Aorta (tissue), 5 donors: ENCODE measurements at regions not wholly inside any gene's neighbourhood (a gene's known extent, or its start where the extent isn't known, plus 50 kb on each side); places are given as distances from the start of the nearest gene placed in this dataset.

Experiments
- ATAC-seq: fragments of 200-7000 bp; cut with Tn5 transposase; one replicate; pipeline ENCODE4 v1.9.1; 2022; ENCODE audit warnings: moderate library complexity; ENCODE audit not compliant: low FRiP score
- DNase-seq, 2 donors: peaks; one replicate each; pipeline ENCODE4 v3.0.0-alpha.2; 2020
- H3K27ac ChIP-seq, 2 donors: one replicate each; pipeline ENCODE4 v1.5.1; 2013; ENCODE audit warnings: low read length in 2 of 2, mild to moderate bottlenecking in 2 of 2, moderate library complexity in 2 of 2, control low read depth in 1 of 2, inconsistent platforms in 1 of 2, low read depth in 1 of 2
- H3K27me3 ChIP-seq, 2 donors: one replicate each; pipeline ENCODE4 v1.6.1; 2013; ENCODE audit warnings: control low read depth in 1 of 2, low read length in 1 of 2, mild to moderate bottlenecking in 1 of 2, moderate library complexity in 1 of 2; ENCODE audit not compliant: insufficient read depth in 2 of 2, control insufficient read depth in 1 of 2
- H3K36me3 ChIP-seq, 2 donors: one replicate each; pipeline ENCODE4 v1.6.1; 2013; ENCODE audit warnings: control low read depth in 1 of 2, low read length in 1 of 2, mild to moderate bottlenecking in 1 of 2; ENCODE audit not compliant: insufficient read depth in 2 of 2, control insufficient read depth in 1 of 2
- H3K4me1 ChIP-seq, 2 donors: one replicate each; pipeline ENCODE4 v1.6.1; 2013; ENCODE audit warnings: low read length in 2 of 2, control low read depth in 1 of 2, mild to moderate bottlenecking in 1 of 2, moderate library complexity in 1 of 2; ENCODE audit not compliant: insufficient read depth in 2 of 2, control insufficient read depth in 1 of 2
- H3K4me3 ChIP-seq, 2 donors: one replicate each; pipeline ENCODE4 v1.5.1; 2013; ENCODE audit warnings: low read length in 2 of 2, control low read depth in 1 of 2, mild to moderate bottlenecking in 1 of 2
- H3K9me3 ChIP-seq: one replicate; pipeline ENCODE4 v1.6.1; 2013; ENCODE audit warnings: mild to moderate bottlenecking, low read length; ENCODE audit not compliant: control insufficient read depth
- WGBS, 2 donors: extraction: QIAGEN DNeasy Blood & Tissue Kit; methylation state at CpG; one replicate each; pipeline ENCODE4 v1.1.7; 2013; 5-methylcytosine and 5-hydroxymethylcytosine counted together
- intact Hi-C, 2 donors: fragments of 100-400 bp; cut with DNase I; formaldehyde crosslinking; loops; one replicate each; pipeline versions ENCODE4 v1.14.2 to v1.15.0; 2022
- donor health status: healthy with polysubstance abuse.
- donor health status: Bipolar disorder and iron deficiency.
- donor health status: DM: no; HTN: no; CAD: no.
- donor health status: DM: no; HTN: no; CAD: no.
- donor health status: DM: yes; HTN: yes; CAD: no.

GRCh38 chr2:143893371-143893770, 626.5 kb downstream of the ZEB2 start:
- DNase-seq (no peak), ATAC-seq (no peak)
- Histone ChIP-seq H3K27me3 (no peaks in the 10 kb centered on the region), H3K4me3 (no peak overlapping the region), H3K4me1 (no peaks in the 10 kb centered on the region), H3K9me3 (no peaks in the 10 kb centered on the region), H3K27ac (no peak overlapping the region), H3K36me3 (no peaks in the 10 kb centered on the region)
- WGBS, 2 donors, result 97 to 98% methylated on average over 3 of the region's 3 CpGs
- intact Hi-C loops, result no loop called here

GRCh38 chr2:143891879-143892308, 628.0 kb downstream of the ZEB2 start:
- DNase-seq, result no peak
- Histone ChIP-seq H3K27me3 (no peaks in the 10 kb centered on the region), H3K4me1 (no peaks in the 10 kb centered on the region), H3K9me3 (no peaks in the 10 kb centered on the region), H3K36me3 (no peaks in the 10 kb centered on the region), H3K27ac (no peak overlapping the region), H3K4me3 (no peak overlapping the region)
- intact Hi-C loops, result no loop called here
- no peak for ATAC-seq
- 86 to 88% methylated on average over 7 of the region's 7 CpGs for WGBS, 2 donors

- no peaks in the 10 kb centered on the region for H3K4me1 ChIP-seq
- H3K9me3 ChIP-seq, result no peaks in the 10 kb centered on the region
- no peak overlapping the region for H3K27ac ChIP-seq
- no peaks in the 10 kb centered on the region for H3K27me3 ChIP-seq
- intact Hi-C loops, result no loop called here
- 78 to 79% methylated on average over 3 of the region's 3 CpGs for WGBS, 2 donors
- ATAC-seq (no peak), DNase-seq (no peak)
- no peak overlapping the region for H3K4me3 ChIP-seq
- no peaks in the 10 kb centered on the region for H3K36me3 ChIP-seq
Observed at GRCh38 chr2:143890798-143891197, 629.1 kb downstream of the ZEB2 start.

- ATAC-seq, result no peak
- no peak overlapping the region for H3K27ac ChIP-seq
- no peaks in the 10 kb centered on the region for H3K4me1 ChIP-seq
- H3K4me3 ChIP-seq, result no peak overlapping the region
- no peaks in the 10 kb centered on the region for H3K36me3 ChIP-seq
- no peaks in the 10 kb centered on the region for H3K27me3 ChIP-seq
- 80 to 85% methylated on average over 4 of the region's 4 CpGs for WGBS, 2 donors
- intact Hi-C loops, result no loop called here
- no peak for DNase-seq
- H3K9me3 ChIP-seq, result no peaks in the 10 kb centered on the region
Observed at GRCh38 chr2:143889216-143889615, 630.7 kb downstream of the ZEB2 start.

GRCh38 chr2:143885461-143885860, 634.5 kb downstream of the ZEB2 start:
- Histone ChIP-seq H3K4me3 (no peak overlapping the region), H3K9me3 (no peaks in the 10 kb centered on the region), H3K27me3 (no peaks in the 10 kb centered on the region), H3K36me3 (no peaks in the 10 kb centered on the region), H3K27ac (no peak overlapping the region), H3K4me1 (no peaks in the 10 kb centered on the region)
- intact Hi-C loops, result no loop called here
- no peak for ATAC-seq
- no peak for DNase-seq
- 95 to 96% methylated on average over 3 of the region's 3 CpGs for WGBS, 2 donors

GRCh38 chr2:143881246-143881645, 638.7 kb downstream of the ZEB2 start:
- DNase-seq (no peak), ATAC-seq (no peak)
- H3K9me3 ChIP-seq, result no peaks in the 10 kb centered on the region
- no peak overlapping the region for H3K4me3 ChIP-seq
- WGBS, 2 donors, result 94 to 100% methylated on average over 2 of the region's 2 CpGs
- H3K4me1 ChIP-seq, result no peaks in the 10 kb centered on the region
- H3K27me3 ChIP-seq, result no peaks in the 10 kb centered on the region
- intact Hi-C loops, result no loop called here
- H3K36me3 ChIP-seq, result no peaks in the 10 kb centered on the region
- H3K27ac ChIP-seq, result no peak overlapping the region

GRCh38 chr2:143877876-143878530, 641.9 kb downstream of the ZEB2 start:
- 83 to 88% methylated on average over 1 of the region's 1 CpG for WGBS, 2 donors
- ATAC-seq (no peak), DNase-seq (no peak)
- H3K27ac ChIP-seq, result no peak overlapping the region
- H3K4me1 ChIP-seq, result no peaks in the 10 kb centered on the region
- no peaks in the 10 kb centered on the region for H3K36me3 ChIP-seq
- H3K4me3 ChIP-seq, result no peak overlapping the region
- intact Hi-C loops, result no loop called here
- H3K9me3 ChIP-seq, result peaks cover 1% of the 10 kb centered on the region
- H3K27me3 ChIP-seq, result no peaks in the 10 kb centered on the region

- 76 to 79% methylated on average over 11 of the region's 11 CpGs for WGBS, 2 donors
- Histone ChIP-seq H3K4me3 (no peak overlapping the region), H3K4me1 (no peaks in the 10 kb centered on the region), H3K27ac (no peak overlapping the region), H3K27me3 (no peaks in the 10 kb centered on the region), H3K9me3 (peaks cover 1% of the 10 kb centered on the region), H3K36me3 (no peaks in the 10 kb centered on the region)
- DNase-seq, result no peak
- intact Hi-C loops, result no loop called here
- ATAC-seq, result no peak
Observed at GRCh38 chr2:143877056-143877455, 642.9 kb downstream of the ZEB2 start.

GRCh38 chr2:143875295-143876233, 644.4 kb downstream of the ZEB2 start:
- no peak for ATAC-seq
- Histone ChIP-seq H3K27me3 (no peaks in the 10 kb centered on the region), H3K36me3 (no peaks in the 10 kb centered on the region), H3K9me3 (peaks cover 1% of the 10 kb centered on the region), H3K27ac (no peak overlapping the region), H3K4me1 (no peaks in the 10 kb centered on the region), H3K4me3 (no peak overlapping the region)
- no peak for DNase-seq
- intact Hi-C loops, result no loop called here
- 84 to 89% methylated on average over 9 of the region's 9 CpGs for WGBS, 2 donors
